HCT116 (cell line): ENCODE measurements at regions not wholly inside any gene's neighbourhood (a gene's known extent, or its start where the extent isn't known, plus 50 kb on each side); places are given as distances from the start of the nearest gene placed in this dataset.

ENCODE experiments used
- ATF3 ChIP-seq: IDR thresholded peaks from 2 replicates; pipeline ENCODE4 v1.6.1; 2012
- CBX3 ChIP-seq: IDR thresholded peaks from 2 replicates; pipeline ENCODE4 v1.6.1; 2012; ENCODE audit warnings: low read depth
- CEBPB ChIP-seq: IDR thresholded peaks from 2 replicates; pipeline ENCODE4 v1.6.1; 2012; ENCODE audit warnings: low read depth
- CTCF ChIP-seq, 3 experiments: fragments of 200-600 bp in 1 of 3; sonication (generic) in 1 of 3; IDR thresholded peaks in 2 of 3; conservative IDR thresholded peaks in 1 of 3; 2 replicates each; pipeline ENCODE4 v1.5.1; 2012 to 2017; ENCODE audit warnings: low read depth in 2 of 3, low read length in 2 of 3, antibody characterized with exemption in 1 of 3, borderline replicate concordance in 1 of 3, control low read depth in 1 of 3, mild to moderate bottlenecking in 1 of 3, mixed read lengths in 1 of 3, mixed run types in 1 of 3, moderate library complexity in 1 of 3; ENCODE audit not compliant: insufficient read depth in 1 of 3
- EZH2 ChIP-seq: fragments of 200-600 bp; sonication (generic); IDR thresholded peaks from 2 replicates; pipeline ENCODE4 v1.6.1; 2017; ENCODE audit warnings: antibody characterized with exemption, mixed run types
- EZH2phosphoT487 ChIP-seq: fragments of 200-600 bp; IDR thresholded peaks from 2 replicates; pipeline ENCODE4 v1.6.1; 2018; ENCODE audit warnings: antibody characterized with exemption, borderline replicate concordance
- FOSL1 ChIP-seq: IDR thresholded peaks from 2 replicates; pipeline ENCODE4 v1.6.1; 2012; ENCODE audit warnings: low read depth
- MAX ChIP-seq: IDR thresholded peaks from 2 replicates; pipeline ENCODE4 v1.6.1; 2012
- POLR2A ChIP-seq: IDR thresholded peaks from 2 replicates; pipeline ENCODE4 v1.7.0; 2011; ENCODE audit warnings: borderline replicate concordance; ENCODE audit not compliant: insufficient read depth, insufficient read length; ENCODE audit errors: extremely low read depth
- POLR2AphosphoS5 ChIP-seq: IDR thresholded peaks from 2 replicates; pipeline ENCODE4 v1.6.1; 2011; ENCODE audit warnings: mild to moderate bottlenecking, low read depth, low read length, moderate library complexity
- RAD21 ChIP-seq: IDR thresholded peaks from 2 replicates; pipeline ENCODE4 v1.6.1; 2012; ENCODE audit warnings: low read depth, mild to moderate bottlenecking
- SP1 ChIP-seq: IDR thresholded peaks from 2 replicates; pipeline ENCODE4 v1.6.1; 2012; ENCODE audit warnings: low read depth
- TCF7L2 ChIP-seq: IDR thresholded peaks from 2 replicates; pipeline ENCODE4 v1.7.0; 2011; ENCODE audit warnings: borderline replicate concordance, inconsistent platforms; ENCODE audit not compliant: insufficient read depth, insufficient read length; ENCODE audit errors: extremely low read depth

- no peak for TF ChIP-seq CBX3
- TF ChIP-seq TCF7L2 = no peak
- TF ChIP-seq MAX = no peak
- no peak for TF ChIP-seq ATF3
- TF ChIP-seq CTCF (IDR thresholded peaks at IDR 0.05 in 2 of 3, conservative IDR thresholded peaks at IDR 0.05 in 1 of 3; ENCODE audit: borderline replicate concordance in 1 of 3, insufficient read depth in 1 of 3, low read depth in 2 of 3, low read length in 2 of 3) = no peak
- no peak for TF ChIP-seq POLR2A
- no peak for TF ChIP-seq CEBPB
- TF ChIP-seq FOSL1 = no peak
- no peak for TF ChIP-seq RAD21
- no peak for TF ChIP-seq EZH2
- TF ChIP-seq SP1 = no peak
- TF ChIP-seq POLR2AphosphoS5 = no peak
- TF ChIP-seq EZH2phosphoT487 = no peak
These were observed 276.5 kb upstream of the SMIM30 start for GRCh38 chr7:113394856-113395255.
